ENCODE measurements at regions not wholly inside any gene's neighbourhood (a gene's known extent, or its start where the extent isn't known, plus 50 kb on each side); places are given as distances from the start of the nearest gene placed in this dataset. TPM values are rescaled to one million over a fixed set of nuclear protein-coding genes. Genes with fewer than 3 reads are reported as not detected.

- no CpG with 5 or more reads among the region's 1 CpG for WGBS, 2 experiments (ENCODE audit: extremely low coverage in 2 of 2, insufficient read length in 1 of 2)
- peak; percentile 19 for DNase-seq
- Histone ChIP-seq H3K9me1 (ENCODE audit: insufficient read depth, low read length) (peaks cover 9% of the 10 kb centered on the region; the same call in 1 of the 2 replicates), H3K4ac (ENCODE audit: low read depth, low read length) (peak overlapping the region; percentile 51; the same call in 1 of the 2 replicates), H3K36me3 (ENCODE audit: control insufficient read depth, insufficient read depth, low read length) (no peaks in the 10 kb centered on the region), H2AK5ac (ENCODE audit: low read depth, low read length) (peak overlapping the region; percentile 53; the same call in 1 of the 2 replicates), H2BK20ac (ENCODE audit: low read depth, low read length) (peak overlapping the region; percentile 36; the same call in 1 of the 2 replicates), H3K56ac (ENCODE audit: extremely low read depth, insufficient read depth, low read length) (no peak overlapping the region), H2AFZ (replicated peaks; ENCODE audit: low read length, poor library complexity) (no peak overlapping the region), H3K18ac (ENCODE audit: low read depth, low read length) (peak overlapping the region; percentile 64; the same call in 1 of the 2 replicates), H2BK5ac (ENCODE audit: low read depth, low read length, poor library complexity, severe bottlenecking) (peak overlapping the region; percentile 18), H3K27me3 (ENCODE audit: control insufficient read depth, insufficient read depth, low read length) (no peaks in the 10 kb centered on the region), H4K20me1 (ENCODE audit: insufficient read depth, low read length) (no peaks in the 10 kb centered on the region), H3K4me1 (ENCODE audit: control insufficient read depth, insufficient read depth, low read length) (peaks cover 22% of the 10 kb centered on the region), H2BK15ac (ENCODE audit: low read depth, low read length) (peak overlapping the region; percentile 42; the same call in 1 of the 3 replicates), H2AK9ac (replicated peaks; ENCODE audit: low read depth, low read length, poor library complexity) (no peak overlapping the region), H3K9me3 (ENCODE audit: control insufficient read depth, insufficient read depth, low read length) (no peaks in the 10 kb centered on the region), H4K8ac (ENCODE audit: low read depth in 2 of 2, low read length in 2 of 2) (no peak overlapping the region; a peak in 1 of 4 replicates), H4K5ac (ENCODE audit: low read depth, low read length) (peak overlapping the region; percentile 72; the same call in 1 of the 2 replicates), H4K91ac (ENCODE audit: insufficient read depth, low read depth, low read length) (no peak overlapping the region), H3K23ac (ENCODE audit: low read depth, low read length) (no peak overlapping the region), H3K4me3 (ENCODE audit: insufficient read depth, low read depth, low read length) (no peak overlapping the region), H3K9ac (ENCODE audit: low read depth, low read length) (no peak overlapping the region), H3K79me1 (ENCODE audit: low read depth in 1 of 2, low read length in 2 of 2) (peaks cover 0 to 38% of the 10 kb centered on the region in 2 experiments; a peak in 2 of 4 replicates), H3K27ac (ENCODE audit: insufficient read depth, low read length) (no peak overlapping the region), H3K4me2 (ENCODE audit: low read depth, low read length) (no peak overlapping the region; the same call in 1 of the 2 replicates), H2BK120ac (ENCODE audit: low read depth, low read length) (0 out of 2 replicates have a peak overlapping the region, but pooled peaks have one; percentile 10), H3K14ac (replicated peaks; ENCODE audit: low read depth, low read length) (peak overlapping the region; percentile 61; the same call in 1 of the 2 replicates)
- in situ Hi-C loops (cut with MboI; ENCODE audit: low sequenced_read_pairs) (no loop called here), dilution Hi-C loops (cut with HindIII; ENCODE audit: low sequenced_read_pairs, unreplicated experiment) (no loop called here), intact Hi-C loops (cut with micrococcal nuclease) (no loop called here)
- BruUV-seq (replicated peaks) = no TSS peak
- POLR2A ChIA-PET (ENCODE audit: unreplicated experiment) = no interaction called here
- CTCF ChIA-PET = no interaction called here
- no peak for TF ChIP-seq SMC3 (IDR thresholded peaks at IDR 0.05; ENCODE audit: low read depth, low read length)
- no peak for TF ChIP-seq ELK1 (IDR thresholded peaks at IDR 0.05; ENCODE audit: borderline replicate concordance, low read depth, low read length)
- TF ChIP-seq NFE2L2 (IDR thresholded peaks at IDR 0.05; ENCODE audit: low read depth, low read length) = no peak
- TF ChIP-seq CEBPB (IDR thresholded peaks at IDR 0.05; ENCODE audit: low read depth, low read length) = no peak
- no peak for TF ChIP-seq MXI1 (IDR thresholded peaks at IDR 0.05; ENCODE audit: borderline replicate concordance, low read depth, low read length)
- TF ChIP-seq POLR2A (IDR thresholded peaks at IDR 0.05; ENCODE audit: low read depth, low read length) = no peak
- TF ChIP-seq, protein P1, sequence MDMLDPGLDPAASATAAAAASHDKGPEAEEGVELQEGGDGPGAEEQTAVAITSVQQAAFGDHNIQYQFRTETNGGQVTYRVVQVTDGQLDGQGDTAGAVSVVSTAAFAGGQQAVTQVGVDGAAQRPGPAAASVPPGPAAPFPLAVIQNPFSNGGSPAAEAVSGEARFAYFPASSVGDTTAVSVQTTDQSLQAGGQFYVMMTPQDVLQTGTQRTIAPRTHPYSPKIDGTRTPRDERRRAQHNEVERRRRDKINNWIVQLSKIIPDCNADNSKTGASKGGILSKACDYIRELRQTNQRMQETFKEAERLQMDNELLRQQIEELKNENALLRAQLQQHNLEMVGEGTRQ (IDR thresholded peaks at IDR 0.05; ENCODE audit: low read depth, low read length) = no peak
- ATAC-seq (ENCODE audit: low read depth) = peak; percentile 21; the same call in 1 of the 2 replicates
Measured at GRCh38 chr6:148291876-148292275, 50.8 kb upstream of the SASH1 start.

Small RNA genes lying in the stretch of these regions (microRNA-seq; reads per million reads assigned to microRNA genes)
- gene RNU6-1222P (ENCODE audit: insufficient read depth, insufficient read length) = not detected

Small RNA genes lying in the stretch of these regions (small RNA-seq; reads per million reads assigned to genes)
- 0 reads per million in 5 experiments for gene RNU6-1222P

Data from IMR-90 (cell line).